Endometrium (tissue), 2 donors: ENCODE measurements at regions not wholly inside any gene's neighbourhood (a gene's known extent, or its start where the extent isn't known, plus 50 kb on each side); places are given as distances from the start of the nearest gene placed in this dataset.
A peak's percentile ranks its signal among the peaks of the same experiment; 100 is the strongest.
"Not testable (repeated sequence)": the region's sequence is repeated elsewhere in the genome, so short reads cannot be mapped to it uniquely, and the experiment has no call there.

Source experiments
- FAIRE-seq: peaks from 2 replicates; lab custom pipeline; 2012; peaks lifted over from hg19 to GRCh38; lab: Jason Lieb, UNC
- donor health status: control.
- donor health status: control.

GRCh38 chr17:53633856-53634255, 188.9 kb upstream of the KIF2B start:
- no peak for FAIRE-seq

GRCh38 chr17:53631486-53631885, 191.2 kb upstream of the KIF2B start:
- FAIRE-seq, result no peak

- FAIRE-seq, result no peak
These were observed 192.1 kb upstream of the KIF2B start for GRCh38 chr17:53630638-53631037.

GRCh38 chr17:53630115-53630514, 192.6 kb upstream of the KIF2B start:
- no peak for FAIRE-seq

GRCh38 chr17:53629188-53629587, 193.5 kb upstream of the KIF2B start:
- FAIRE-seq, result no peak

- no peak for FAIRE-seq
These were observed 194.7 kb upstream of the KIF2B start for GRCh38 chr17:53628011-53628410.

- FAIRE-seq, result peak; percentile 4
These were observed 195.2 kb upstream of the KIF2B start for GRCh38 chr17:53627511-53627910.

GRCh38 chr17:53626286-53626685, 196.4 kb upstream of the KIF2B start:
- no peak for FAIRE-seq

- no peak for FAIRE-seq
These were observed 203.7 kb upstream of the KIF2B start for GRCh38 chr17:53619025-53619424.

GRCh38 chr17:53608208-53608607, 214.5 kb upstream of the KIF2B start:
- not testable (repeated sequence) for FAIRE-seq

- FAIRE-seq, result no peak
These were observed 215.3 kb upstream of the KIF2B start for GRCh38 chr17:53607475-53607874.

- FAIRE-seq, result no peak
These were observed 234.4 kb upstream of the KIF2B start for GRCh38 chr17:53588317-53588716.

GRCh38 chr17:53574038-53574437, 248.7 kb upstream of the KIF2B start:
- no peak for FAIRE-seq

- FAIRE-seq, result no peak
These were observed 251.4 kb upstream of the KIF2B start for GRCh38 chr17:53571342-53571741.

- FAIRE-seq, result no peak
These were observed 252.0 kb upstream of the KIF2B start for GRCh38 chr17:53570731-53571130.

- no peak for FAIRE-seq
These were observed 261.8 kb upstream of the KIF2B start for GRCh38 chr17:53560953-53561352.

- FAIRE-seq, result no peak
These were observed 274.5 kb upstream of the KIF2B start for GRCh38 chr17:53548252-53548651.

- FAIRE-seq, result no peak
These were observed 279.3 kb upstream of the KIF2B start for GRCh38 chr17:53543472-53543871.

GRCh38 chr17:53538129-53538617, 284.6 kb upstream of the KIF2B start:
- no peak for FAIRE-seq

- FAIRE-seq, result no peak
These were observed 295.3 kb upstream of the KIF2B start for GRCh38 chr17:53527473-53527872.

GRCh38 chr17:53525590-53525989, 297.1 kb upstream of the KIF2B start:
- no peak for FAIRE-seq

- FAIRE-seq, result no peak
These were observed 306.1 kb upstream of the KIF2B start for GRCh38 chr17:53516636-53517035.

- FAIRE-seq, result no peak
These were observed 323.4 kb upstream of the KIF2B start for GRCh38 chr17:53499277-53499676.

GRCh38 chr17:53496356-53496755, 326.4 kb upstream of the KIF2B start:
- FAIRE-seq, result no peak

- FAIRE-seq, result no peak
These were observed 330.2 kb upstream of the KIF2B start for GRCh38 chr17:53492532-53492931.
